H4 (cell line): ENCODE measurements at regions not wholly inside any gene's neighbourhood (a gene's known extent, or its start where the extent isn't known, plus 50 kb on each side); places are given as distances from the start of the nearest gene placed in this dataset.
"Not testable (repeated sequence)": the region's sequence is repeated elsewhere in the genome, so short reads cannot be mapped to it uniquely, and the experiment has no call there.

ENCODE experiments used
- DNase-seq: peaks from one replicate; pipeline ENCODE4 v3.0.0-alpha.2; 2015; ENCODE audit warnings: low spot score

DNA sequence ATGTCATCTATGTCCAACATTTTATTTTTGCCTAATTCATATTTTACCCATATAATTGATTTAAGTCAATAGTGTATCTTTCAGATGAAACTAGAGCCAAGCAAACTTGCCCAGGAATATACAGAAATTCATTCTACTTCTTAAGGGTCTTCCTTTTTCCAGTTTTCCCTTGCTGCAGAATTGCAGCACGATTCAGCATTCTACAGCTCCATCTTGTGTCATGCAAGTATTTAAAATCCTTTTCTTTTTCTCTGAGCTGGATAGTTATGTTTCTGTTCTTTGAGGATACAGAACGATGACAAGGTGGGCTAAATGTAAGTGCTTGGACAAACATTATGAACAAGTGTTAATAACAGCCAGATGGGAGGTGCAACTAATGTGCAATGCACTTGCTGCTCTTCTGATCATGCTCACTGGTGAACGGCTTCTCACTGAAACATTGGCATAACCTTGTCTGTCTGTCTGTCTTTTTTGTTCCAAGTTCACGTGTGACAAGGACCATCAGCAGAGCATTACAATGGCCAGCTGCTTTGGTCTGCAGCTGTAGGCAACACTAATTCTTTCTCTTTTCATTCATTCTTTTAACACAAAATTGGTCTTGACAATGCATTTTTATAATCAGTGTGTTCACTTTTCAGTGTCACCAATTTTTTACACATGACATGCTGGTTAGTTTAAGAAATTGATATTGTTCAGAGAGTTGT is 1821.7 kb downstream of the ARAP2 start:
- peak; percentile 10 for DNase-seq

DNA sequence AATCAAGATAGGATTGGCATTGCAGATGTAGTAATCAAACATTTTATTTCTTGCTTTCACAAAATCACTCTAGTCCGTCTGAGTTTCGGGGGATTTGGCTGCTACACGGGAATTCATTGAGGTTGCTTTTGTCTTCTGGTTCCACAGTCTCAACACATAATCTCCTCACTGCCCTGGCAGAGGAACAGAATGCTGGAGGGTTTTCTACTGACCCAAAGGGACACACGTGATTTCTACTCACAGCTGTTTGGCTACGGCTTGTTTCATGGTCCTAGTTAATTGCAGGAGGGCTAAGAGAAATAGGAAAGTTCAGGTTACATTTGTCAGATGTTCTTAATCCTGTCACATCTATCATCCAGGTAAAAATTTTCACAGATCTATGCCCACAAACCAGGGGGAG is 1811.6 kb downstream of the ARAP2 start:
- DNase-seq, result no peak

DNA sequence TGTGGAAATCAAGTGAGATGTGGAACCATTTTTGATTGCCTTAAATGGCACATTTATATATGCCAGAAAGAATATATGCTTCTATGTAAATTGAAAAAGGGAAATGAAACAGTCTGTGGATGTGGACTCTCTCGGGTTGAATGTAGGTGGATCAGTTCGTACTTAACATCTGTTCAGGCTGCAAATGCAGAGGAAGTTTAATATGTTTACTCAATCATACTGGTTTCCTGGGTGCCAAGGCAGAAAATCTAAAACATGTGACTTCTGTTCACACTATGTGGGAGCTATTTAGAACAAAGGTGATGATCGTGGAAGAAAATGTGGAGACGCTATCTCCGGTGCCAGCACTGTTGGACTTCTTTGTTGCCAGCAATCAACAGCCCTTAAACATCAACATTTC is 1809.9 kb downstream of the ARAP2 start:
- DNase-seq, result not testable (repeated sequence)

DNA sequence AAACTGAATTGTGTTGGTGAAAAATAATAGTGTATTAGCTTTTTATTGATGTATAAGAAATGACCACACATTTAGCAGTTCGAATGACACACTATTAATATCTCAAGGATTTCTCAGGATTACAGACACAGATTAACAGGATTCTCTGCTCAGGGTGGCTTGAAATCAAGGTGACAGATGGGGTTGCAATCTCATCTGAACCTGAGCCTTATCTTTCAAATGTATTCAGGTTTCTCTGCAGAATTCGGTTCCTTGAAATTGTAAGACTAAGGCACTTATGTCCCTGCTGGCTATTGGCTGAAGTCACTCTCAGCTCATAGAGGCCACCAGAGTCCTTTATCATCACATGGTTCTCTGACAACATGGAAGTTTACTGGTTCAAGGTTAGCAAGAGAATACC is 1780.1 kb downstream of the ARAP2 start:
- DNase-seq, result no peak

DNA sequence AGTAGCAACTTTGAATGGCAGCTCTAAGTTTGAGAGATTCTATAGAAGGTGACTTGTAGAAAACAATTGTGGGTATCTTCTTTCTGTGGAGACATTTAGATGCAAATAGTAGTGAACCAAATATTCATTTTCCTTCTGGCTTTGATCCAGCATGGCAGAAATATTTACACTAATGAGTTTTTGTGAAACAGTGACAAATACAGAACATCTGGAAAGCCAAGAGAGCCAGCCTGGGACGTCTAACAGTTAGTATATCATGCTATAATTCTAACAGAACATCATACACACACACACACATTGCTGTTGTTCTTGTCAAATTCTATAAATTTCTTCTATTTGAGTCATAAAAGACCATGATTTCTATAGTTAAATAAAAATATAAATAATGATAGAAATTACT is 1777.9 kb downstream of the ARAP2 start:
- no peak for DNase-seq

DNA sequence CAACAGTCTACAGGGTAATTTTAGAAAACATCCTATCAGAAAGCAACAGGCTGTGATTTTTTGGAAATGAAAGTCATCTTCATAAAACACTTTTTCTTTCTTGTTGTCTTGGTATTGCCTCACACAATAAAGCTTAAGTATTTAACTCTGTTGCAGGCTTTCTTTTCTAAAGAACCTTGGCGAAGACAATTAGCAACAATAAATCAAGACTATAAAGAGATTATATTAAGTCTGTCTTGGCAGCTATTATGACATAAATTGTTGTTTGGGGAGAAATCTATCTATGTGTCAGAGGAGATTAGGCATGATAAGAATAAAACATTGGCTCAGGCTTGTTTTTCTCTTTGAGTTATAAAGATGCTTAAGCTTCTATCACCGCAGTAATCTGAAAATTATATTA is 1774.8 kb downstream of the ARAP2 start:
- no peak for DNase-seq

DNA sequence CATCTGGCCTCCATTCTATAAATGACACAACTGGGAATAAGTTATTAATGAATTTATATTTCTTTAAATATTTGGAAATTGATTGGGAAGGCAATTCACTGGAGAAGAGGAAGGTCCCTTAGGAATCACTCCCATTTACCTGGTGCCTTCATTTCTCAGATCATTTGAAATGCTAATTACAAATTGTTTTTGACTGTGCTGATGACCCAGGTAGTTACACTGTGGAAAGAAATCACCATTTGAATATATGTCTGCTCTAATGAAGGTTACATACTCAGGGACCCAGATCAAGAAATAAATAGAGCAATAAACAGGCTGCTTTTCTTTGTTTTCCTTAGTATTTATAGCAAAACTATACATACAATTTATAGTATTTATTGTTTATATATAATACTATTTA is 1759.1 kb downstream of the ARAP2 start:
- DNase-seq, result no peak

DNA sequence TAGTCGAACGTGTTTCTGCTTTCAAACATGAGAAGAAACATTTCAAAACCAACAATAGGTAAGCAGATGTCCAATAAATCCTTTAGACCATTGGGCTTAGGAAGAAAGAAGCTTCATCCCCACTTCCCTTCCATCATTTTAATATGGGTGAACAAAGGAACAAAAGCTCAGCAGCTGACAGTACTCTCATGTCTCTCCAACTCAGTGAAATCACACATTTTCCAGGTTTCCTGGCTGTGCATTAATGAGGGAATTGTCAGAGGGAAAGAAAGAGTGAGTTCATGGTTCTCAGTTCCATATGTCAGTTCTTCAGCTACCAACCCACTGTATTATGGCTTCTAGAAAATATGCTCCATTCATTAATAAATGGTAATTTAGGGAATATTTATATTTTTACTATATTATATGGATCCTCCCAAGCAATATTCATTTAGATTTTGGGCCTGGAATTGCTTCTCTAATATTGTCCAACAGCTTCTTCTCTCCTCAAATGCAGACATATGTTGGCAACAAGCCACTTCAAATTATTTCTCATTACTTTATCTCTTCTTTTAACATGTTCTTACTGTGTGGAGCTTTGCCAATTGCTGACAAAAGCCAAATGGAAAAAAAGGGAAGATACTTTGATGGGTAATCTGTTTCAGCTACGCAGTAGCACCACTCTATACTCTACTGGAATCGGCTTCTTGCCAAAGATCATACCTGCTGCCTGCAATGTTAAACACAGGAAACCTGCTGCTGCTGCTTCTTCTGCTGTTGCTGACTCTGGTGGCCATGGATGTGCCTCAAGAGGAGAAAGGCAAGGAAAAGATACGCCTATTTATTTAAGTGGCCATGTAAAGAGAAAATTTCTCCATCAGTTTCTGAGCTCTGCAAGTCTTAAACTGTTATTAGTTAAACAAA is 1757.6 kb downstream of the ARAP2 start:
- DNase-seq, result no peak

DNA sequence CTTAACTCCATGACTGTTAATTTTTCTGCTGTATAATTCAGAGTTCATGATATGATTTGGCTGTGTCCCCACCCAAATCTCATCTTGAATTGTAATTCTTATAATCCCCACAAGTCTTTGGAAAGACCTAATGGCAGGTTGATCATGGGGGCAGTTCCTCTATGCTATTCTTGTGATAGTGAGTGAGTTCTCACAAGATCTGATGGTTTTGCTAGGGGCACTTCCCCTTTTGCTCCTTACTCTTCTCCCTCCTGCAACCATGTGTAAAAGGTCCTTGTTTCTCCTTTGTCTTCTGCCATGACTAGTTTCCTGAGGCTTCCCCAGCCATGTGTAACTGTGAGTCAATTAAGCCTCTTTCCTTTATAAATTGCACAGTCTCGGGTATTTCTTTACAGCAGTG is 1751.9 kb downstream of the ARAP2 start:
- DNase-seq, result no peak

DNA sequence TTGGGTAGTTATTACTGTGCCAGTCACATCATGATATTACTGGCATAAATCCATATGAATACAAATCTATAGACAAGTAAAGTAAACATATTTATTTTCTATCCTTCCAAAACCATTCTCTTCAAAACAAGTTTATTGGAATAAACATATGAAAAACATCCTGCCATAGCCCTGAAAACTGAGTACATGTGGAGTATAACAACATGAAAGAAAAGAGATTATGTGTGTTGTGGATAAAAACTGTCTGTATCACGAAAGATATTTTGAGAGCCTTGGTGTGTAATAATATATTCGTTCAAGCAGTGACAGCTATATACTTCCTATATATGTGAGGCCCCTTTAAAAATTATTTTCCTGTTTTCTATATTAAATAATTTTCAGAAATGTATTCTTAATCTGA is 1742.2 kb downstream of the ARAP2 start:
- no peak for DNase-seq

DNA sequence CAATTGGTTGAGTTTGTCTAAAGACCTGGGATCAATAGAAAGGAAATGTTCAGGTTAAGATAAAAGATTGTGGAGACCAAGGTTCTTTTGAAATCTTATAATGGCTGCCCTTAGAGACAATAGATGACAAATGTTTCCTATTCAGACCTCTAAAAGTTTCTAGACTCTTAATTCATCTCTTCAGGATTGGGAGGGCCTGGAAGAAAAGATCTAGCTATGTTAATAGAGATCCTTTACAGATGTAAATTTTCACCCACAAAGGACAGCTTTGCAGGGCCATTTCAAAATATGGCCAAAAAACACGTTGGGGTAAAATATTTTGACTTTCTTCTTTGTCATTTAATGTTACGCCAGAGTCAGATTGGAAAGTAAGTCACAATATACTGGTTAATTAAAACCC is 1739.6 kb downstream of the ARAP2 start:
- not testable (repeated sequence) for DNase-seq

DNA sequence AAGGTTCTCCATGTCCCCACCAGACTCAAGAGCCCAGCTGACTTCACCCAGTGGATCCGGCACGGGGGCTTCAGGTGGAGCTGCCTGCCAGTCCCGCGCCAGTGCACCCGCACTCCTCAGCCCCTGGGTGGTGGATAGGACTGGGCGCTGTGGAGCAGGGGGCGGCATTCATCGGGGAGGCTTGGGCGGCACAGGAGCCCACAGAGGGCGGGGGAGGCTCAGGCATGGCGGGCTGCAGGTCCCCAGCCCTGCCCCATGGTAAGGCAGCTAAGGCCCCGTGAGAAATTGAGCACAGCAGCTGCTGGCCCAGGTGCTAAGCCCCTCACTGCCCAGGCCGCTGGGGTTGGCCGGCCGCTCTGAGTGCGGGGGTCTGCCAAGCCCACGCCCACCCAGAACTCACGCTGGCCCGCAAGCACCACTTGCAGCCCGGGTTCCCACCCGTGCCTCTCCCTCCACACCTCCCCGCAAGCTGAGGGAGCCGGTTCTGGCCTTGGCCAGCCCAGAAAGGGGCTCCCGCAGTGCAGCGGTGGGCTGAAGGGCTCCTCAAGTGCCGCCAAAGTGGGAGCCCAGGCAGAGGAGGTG is 1737.7 kb downstream of the ARAP2 start:
- DNase-seq, result not testable (repeated sequence)

DNA sequence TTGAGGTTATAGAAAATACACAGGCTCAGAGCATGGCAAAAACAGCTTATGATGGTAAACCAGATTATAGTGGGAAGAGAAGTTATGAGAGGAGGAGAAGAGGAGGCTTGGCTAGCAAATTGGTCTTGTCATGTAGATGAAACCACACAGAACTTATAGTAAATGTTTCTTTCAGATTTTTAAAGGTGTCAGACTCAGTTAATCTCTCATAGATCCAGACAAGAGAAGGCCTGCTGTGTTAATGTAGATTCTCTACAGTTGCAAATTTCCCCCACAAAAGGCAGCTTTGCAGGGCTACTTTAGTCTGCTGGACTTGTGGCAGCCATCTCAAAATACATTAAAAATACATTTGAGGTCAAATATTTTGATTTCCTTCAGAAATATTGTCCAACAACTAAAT is 1731.7 kb downstream of the ARAP2 start:
- no peak for DNase-seq

DNA sequence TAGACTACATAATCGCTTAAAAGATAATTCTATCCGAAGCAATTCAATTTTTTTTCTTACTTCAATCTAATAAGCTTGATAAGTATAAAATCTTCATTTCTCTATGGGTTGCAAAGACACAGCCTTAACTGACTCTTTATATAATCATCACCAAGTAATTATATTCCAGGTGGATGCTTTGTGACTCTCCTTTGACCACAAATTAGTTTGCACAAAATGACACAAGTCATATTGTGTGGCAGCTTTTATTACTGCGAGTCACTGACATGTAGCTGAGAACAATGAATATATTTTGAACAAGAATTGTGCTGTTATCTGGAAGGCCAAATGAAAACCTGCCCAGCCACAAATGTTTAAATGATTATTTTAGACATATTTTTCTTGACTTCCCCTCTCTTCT is 1727.8 kb downstream of the ARAP2 start:
- no peak for DNase-seq

DNA sequence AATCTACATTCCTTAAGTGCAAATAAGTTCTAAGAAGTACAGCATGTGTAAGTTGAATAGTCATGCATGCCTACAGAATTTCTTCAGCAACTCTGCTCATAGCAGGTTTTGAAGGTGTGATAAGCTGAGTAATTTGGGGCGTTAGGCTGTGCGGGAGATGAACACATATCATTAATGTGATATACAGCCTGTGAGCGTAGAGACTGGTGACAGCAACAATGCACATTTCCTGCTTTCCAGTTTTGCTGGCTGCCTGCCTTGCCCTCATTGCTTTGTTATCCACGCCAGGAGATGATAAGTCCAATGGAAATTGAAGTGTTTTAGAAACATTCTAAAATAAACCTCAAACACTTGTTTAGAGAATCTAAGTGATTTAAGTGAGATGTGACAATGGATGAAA is 1709.4 kb downstream of the ARAP2 start:
- no peak for DNase-seq

DNA sequence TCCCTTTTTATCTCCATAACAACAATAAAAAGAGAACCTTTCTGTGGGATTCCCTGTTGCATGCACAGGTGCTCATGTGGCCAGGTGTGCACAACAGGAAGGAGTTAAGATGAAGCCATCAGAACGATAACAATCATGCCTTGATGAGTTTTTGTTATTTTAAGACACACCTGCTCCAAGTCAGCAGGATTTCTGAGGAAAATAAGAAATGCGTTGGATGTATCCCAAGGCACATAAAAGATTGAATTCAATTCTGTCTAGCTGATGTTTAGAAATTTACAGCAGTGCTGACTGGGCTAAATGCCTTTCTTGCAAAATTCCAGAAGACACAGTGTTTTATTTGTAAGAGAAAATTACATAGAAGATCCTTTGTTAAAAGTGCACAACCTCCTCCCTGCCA is 1678.2 kb downstream of the ARAP2 start:
- DNase-seq, result no peak

DNA sequence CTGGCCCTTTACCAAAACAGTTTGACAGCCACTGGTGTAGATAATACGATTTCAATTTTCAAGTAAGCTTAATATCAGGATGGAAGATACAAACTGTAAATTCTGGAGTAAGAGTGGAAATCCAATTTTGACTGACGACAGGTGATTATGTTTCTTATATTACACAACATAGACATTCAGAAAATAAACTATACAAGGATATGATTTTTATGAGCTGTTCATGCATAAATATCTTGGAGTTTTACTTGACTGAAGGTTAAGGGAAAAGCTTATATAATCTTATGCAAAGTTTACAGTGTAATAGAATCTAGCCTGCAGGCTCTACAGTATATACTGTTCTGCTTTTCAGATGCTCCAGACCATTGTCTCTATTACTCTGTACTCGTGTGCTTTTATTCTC is 1672.3 kb downstream of the ARAP2 start:
- no peak for DNase-seq

DNA sequence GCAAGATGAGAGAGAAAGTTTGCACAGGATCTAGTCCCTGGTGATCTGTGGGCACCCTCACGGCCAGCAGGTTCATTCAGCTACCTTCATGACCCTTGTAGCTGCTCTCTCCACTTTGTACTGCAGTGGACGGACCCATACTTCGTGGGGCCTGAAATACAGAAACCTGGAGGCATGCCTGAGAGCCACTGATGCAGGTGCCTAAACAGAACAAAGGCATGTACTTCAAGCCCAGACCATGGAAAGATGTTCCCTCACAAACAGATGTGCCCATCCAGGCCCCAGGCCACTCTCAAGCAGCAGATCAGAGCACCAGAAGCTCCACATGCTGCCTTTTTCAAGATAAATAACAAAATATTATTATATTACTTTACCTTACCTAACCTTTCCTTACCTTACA is 1629.0 kb downstream of the ARAP2 start:
- DNase-seq, result no peak

DNA sequence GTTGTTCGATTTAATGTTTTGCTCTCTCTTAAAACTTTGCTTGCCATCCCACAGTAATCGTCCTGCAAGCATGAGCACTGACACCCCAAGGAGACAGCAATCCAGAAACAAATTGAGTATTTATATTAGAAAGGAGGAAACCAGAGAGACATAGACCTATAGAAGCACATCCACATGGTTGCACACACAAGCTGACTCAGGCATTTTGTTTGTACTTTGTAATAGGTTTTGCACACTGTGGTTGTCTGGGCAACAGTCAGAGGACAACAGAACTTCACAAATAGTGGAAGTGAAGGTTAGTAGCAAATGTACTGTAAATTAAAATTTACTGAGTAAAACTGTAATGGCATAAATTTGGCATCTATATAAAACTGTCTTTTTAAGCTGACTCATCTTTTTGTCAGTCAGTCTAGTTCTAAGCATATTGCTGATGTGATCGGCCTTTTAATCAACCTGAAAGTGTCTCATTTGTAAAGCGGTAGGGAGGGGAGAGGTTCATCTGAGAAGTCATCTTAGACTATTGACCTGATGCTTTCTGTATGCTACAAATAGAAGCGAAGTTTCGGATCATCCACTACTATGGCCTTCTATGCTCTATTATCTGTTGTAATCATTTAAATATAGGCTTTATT is 1624.7 kb downstream of the ARAP2 start:
- peak; percentile 29 for DNase-seq

DNA sequence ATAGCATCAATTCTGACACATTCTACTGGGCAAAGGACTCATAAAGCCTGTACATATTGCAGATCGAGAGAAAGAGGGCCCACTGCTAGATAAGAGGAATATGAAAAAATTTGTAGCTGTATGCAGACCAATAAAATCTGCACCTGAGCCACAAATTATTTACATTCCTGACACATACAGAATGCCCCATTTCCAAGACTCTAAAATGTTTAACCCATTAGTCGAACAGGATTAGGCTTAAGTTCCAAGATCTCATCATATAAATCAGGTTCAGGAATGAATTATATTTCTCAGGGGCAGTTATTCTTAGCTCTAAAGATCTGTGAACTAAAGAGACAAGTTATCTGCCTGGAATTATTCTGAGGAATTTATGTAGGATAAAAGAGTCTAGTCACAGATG is 1615.8 kb downstream of the ARAP2 start:
- no peak for DNase-seq

DNA sequence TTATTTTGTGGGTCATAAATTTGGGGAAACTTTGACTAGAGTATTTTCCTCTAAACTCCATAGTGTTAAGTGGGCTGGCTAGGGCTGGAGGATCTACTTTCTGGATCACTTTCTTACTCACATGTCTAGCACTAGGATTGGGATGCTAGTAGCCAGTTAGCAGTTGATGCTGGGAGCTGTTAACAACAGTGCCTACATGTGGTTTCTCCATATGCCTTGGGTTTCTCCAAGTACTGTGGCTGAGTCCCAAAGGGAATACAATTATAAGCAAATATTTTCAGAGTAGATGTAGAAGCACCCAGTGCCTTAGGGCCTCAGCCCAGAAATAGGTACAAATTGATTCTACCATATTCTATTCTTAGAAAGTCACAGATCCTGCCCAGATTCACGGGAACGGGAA is 1614.9 kb downstream of the ARAP2 start:
- no peak for DNase-seq

DNA sequence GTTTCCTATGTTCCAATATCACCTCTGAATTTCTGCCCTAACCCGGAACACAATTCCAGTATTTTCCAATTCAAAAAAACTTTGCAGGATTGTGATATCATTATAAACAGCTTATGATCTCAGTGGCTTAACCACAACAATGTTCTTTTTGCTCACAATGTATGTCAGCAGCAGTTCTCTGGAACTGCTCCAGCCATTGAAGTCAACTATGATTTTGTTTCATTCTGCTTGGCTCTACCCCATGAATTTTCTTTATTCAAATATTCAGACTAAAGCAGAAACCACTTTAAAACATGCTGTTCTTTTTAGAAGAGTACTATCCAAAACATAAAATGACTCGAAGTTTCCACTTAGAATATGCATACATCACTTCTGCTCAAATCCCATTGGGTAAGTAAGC is 1611.1 kb downstream of the ARAP2 start:
- no peak for DNase-seq

DNA sequence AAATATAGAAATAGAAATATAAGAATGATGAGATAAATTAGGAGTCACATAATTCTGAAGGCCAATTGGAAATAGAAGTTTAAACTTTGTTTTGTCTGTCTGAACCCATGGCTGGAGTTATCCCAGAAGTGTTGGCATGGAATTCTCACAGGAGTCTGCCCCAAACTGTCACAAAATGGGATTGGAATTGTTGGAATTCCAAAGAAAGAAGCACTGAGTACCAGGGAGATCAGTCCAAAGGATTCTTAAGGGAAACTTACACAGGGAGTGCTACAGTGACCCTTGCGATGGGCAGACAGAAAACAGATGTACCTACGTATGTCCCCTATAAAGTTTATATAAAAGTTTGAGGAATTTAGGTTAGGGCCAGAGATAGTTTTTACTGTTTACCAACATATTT is 1607.7 kb downstream of the ARAP2 start:
- DNase-seq, result no peak
